NB4 (cell line): ENCODE measurements at regions not wholly inside any gene's neighbourhood (a gene's known extent, or its start where the extent isn't known, plus 50 kb on each side); places are given as distances from the start of the nearest gene placed in this dataset.

Experiments
- DNase-seq: peaks from one replicate; pipeline ENCODE4 v3.0.0; 2010; ENCODE audit warnings: low read depth
- H3K4me3 ChIP-seq: one replicate; pipeline ENCODE4 v1.5.1; 2011; ENCODE audit warnings: mild to moderate bottlenecking, low read depth, low read length, moderate library complexity
- MAX ChIP-seq: IDR thresholded peaks from 2 replicates; pipeline ENCODE4 v1.6.1; 2011; ENCODE audit warnings: low read depth, low read length
- MYC ChIP-seq: IDR thresholded peaks from 2 replicates; pipeline ENCODE4 v1.6.1; 2011; ENCODE audit warnings: low read depth, low read length
- POLR2A ChIP-seq: IDR thresholded peaks from 2 replicates; pipeline ENCODE4 v1.6.1; 2011; ENCODE audit warnings: mild to moderate bottlenecking; ENCODE audit not compliant: insufficient read length; ENCODE audit errors: extremely low read depth
- TF ChIP-seq, protein P1 (sequence below): IDR thresholded peaks from one replicate; pipeline ENCODE4 v1.5.1; 2012; ENCODE audit warnings: low read depth, low read length

- DNase-seq = peak; percentile 55
- TF ChIP-seq POLR2A (no peak), MAX (no peak), MYC (no peak)
- TF ChIP-seq, protein P1, sequence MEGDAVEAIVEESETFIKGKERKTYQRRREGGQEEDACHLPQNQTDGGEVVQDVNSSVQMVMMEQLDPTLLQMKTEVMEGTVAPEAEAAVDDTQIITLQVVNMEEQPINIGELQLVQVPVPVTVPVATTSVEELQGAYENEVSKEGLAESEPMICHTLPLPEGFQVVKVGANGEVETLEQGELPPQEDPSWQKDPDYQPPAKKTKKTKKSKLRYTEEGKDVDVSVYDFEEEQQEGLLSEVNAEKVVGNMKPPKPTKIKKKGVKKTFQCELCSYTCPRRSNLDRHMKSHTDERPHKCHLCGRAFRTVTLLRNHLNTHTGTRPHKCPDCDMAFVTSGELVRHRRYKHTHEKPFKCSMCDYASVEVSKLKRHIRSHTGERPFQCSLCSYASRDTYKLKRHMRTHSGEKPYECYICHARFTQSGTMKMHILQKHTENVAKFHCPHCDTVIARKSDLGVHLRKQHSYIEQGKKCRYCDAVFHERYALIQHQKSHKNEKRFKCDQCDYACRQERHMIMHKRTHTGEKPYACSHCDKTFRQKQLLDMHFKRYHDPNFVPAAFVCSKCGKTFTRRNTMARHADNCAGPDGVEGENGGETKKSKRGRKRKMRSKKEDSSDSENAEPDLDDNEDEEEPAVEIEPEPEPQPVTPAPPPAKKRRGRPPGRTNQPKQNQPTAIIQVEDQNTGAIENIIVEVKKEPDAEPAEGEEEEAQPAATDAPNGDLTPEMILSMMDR = no peak
- H3K4me3 ChIP-seq = no peak overlapping the region
Measured at GRCh38 chr15:53872410-53872809, 105.8 kb upstream of the UNC13C start.

DNA sequence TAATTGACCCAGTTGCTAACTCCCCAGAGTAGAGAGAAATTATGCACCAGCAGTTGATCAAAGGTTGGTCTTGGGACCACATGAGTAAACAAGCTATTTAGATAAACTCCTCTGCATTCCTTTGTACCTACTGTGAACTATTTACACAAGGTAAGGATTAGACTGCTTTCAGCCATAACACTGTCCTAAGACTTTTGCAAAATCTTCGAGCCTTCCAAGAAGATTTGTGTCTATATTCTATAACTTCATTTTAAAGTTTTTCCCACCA, 108.5 kb upstream of the UNC13C start:
- H3K4me3 ChIP-seq = no peak overlapping the region
- TF ChIP-seq MAX = no peak
- TF ChIP-seq POLR2A = no peak
- no peak for TF ChIP-seq MYC
- DNase-seq = no peak

- peak; percentile 18 for DNase-seq
- H3K4me3 ChIP-seq = no peak overlapping the region
- TF ChIP-seq, protein P1 = peak; percentile 35
- no peak for TF ChIP-seq POLR2A
Measured at GRCh38 chr15:53869044-53869805, 109.0 kb upstream of the UNC13C start.

- TF ChIP-seq, protein P1 = no peak
- TF ChIP-seq POLR2A (no peak), MAX (no peak), MYC (no peak)
- H3K4me3 ChIP-seq = no peak overlapping the region
- no peak for DNase-seq
Measured at GRCh38 chr15:53862386-53862785, 102.9 kb upstream of the WDR72 start.

GRCh38 chr15:53861792-53862191, 102.3 kb upstream of the WDR72 start:
- no peak for TF ChIP-seq MYC
- TF ChIP-seq POLR2A = no peak
- TF ChIP-seq, protein P1 = no peak
- no peak for TF ChIP-seq MAX
- no peak for DNase-seq
- H3K4me3 ChIP-seq = no peak overlapping the region

DNA sequence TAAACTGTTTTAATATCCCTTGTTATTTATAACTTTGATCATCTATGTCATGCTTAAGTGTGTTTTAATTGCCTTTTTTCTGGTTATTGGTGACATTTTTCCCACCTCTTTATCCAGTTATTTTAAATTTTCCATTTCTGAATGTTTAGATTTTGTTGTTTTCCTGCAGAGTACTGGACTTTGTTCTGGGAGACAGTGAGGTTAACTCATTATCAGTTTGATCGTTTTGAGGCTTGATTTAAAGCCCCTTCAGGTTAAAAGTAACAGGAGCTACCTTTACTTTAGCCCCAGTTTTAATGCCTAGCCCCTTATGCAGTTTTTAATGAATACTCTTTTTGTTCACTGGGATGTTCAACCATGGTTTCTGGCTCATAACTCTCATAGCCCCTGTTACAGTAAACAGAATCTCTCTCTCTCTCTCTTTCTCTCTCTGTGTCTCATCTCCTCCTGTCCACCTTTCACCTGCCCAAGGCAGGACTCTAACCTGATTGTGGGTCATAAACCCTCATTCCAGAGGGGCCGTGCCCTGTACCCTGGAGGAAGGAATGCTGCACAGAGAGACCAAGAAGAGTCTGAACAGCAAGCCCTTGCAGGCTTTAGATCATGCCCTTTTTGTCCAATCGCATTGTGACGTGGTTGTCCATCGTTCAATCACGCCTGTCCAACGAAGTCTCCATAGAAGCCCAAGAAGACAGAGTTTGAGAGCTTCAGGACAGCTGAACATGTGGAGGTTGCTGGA, 91.8 kb upstream of the WDR72 start:
- no peak for TF ChIP-seq MYC
- TF ChIP-seq MAX = no peak
- TF ChIP-seq, protein P1 = no peak
- TF ChIP-seq POLR2A = no peak
- no peak overlapping the region for H3K4me3 ChIP-seq

More for the DNA sequence above, 91.8 kb upstream of the WDR72 start:
- no peak for DNase-seq
